ENCODE measurements at regions not wholly inside any gene's neighbourhood (a gene's known extent, or its start where the extent isn't known, plus 50 kb on each side); places are given as distances from the start of the nearest gene placed in this dataset.

DNA sequence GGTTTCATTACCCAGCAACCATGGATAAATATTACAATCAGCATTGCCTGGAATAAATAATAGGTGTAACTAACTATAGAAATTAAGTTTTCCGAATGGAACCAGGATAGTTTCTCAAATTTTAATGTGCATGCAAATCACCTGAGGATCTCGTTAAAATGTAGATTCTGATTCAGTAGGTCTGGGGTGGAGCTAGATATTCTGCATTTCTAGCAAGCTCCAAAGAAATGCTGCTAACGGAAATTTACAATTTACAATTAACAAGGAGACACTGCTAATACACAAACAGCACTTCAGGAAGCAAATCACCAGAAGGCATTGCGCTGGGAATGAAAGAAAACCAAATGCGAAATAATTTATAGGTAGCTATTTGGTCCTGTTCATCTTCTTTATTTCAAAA is 597.5 kb upstream of the KLF12 start:
- TF ChIP-seq ZNF709 (CRISPR knock-in tag; IDR thresholded peaks at IDR 0.05): no peak
- no peak for TF ChIP-seq NFIC (IDR thresholded peaks at IDR 0.05; ENCODE audit: low read length)
- no peak for TF ChIP-seq KDM1A (CRISPR knock-in tag; IDR thresholded peaks at IDR 0.05)
- no peak for TF ChIP-seq THAP11 (CRISPR knock-in tag; IDR thresholded peaks at IDR 0.05)
- TF ChIP-seq TCF7L2 (IDR thresholded peaks at IDR 0.05; ENCODE audit: low read depth, low read length): no peak
- TF ChIP-seq TBX2 (CRISPR knock-in tag; IDR thresholded peaks at IDR 0.05; ENCODE audit: borderline replicate concordance): no peak
- TF ChIP-seq, protein P1, sequence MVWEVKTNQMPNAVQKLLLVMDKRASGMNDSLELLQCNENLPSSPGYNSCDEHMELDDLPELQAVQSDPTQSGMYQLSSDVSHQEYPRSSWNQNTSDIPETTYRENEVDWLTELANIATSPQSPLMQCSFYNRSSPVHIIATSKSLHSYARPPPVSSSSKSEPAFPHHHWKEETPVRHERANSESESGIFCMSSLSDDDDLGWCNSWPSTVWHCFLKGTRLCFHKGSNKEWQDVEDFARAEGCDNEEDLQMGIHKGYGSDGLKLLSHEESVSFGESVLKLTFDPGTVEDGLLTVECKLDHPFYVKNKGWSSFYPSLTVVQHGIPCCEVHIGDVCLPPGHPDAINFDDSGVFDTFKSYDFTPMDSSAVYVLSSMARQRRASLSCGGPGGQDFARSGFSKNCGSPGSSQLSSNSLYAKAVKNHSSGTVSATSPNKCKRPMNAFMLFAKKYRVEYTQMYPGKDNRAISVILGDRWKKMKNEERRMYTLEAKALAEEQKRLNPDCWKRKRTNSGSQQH (CRISPR knock-in tag; IDR thresholded peaks at IDR 0.05; ENCODE audit: low read depth): no peak
